AG04450 (cell line): ENCODE measurements at regions not wholly inside any gene's neighbourhood (a gene's known extent, or its start where the extent isn't known, plus 50 kb on each side); places are given as distances from the start of the nearest gene placed in this dataset.
"Not testable (repeated sequence)": the region's sequence is repeated elsewhere in the genome, so short reads cannot be mapped to it uniquely, and the experiment has no call there.

Experiments
- CTCF ChIA-PET: fragments of 300-600, 350-600 bp; formaldehyde crosslinking; extraction: SDS; loops from one replicate; lab custom pipeline; 2022; ENCODE audit warnings: antibody characterized with exemption, inconsistent platforms; lab: Charles Lee
- POLR2A ChIA-PET: fragments of 350-600 bp; formaldehyde crosslinking; extraction: SDS; loops from one replicate; lab custom pipeline; 2021; ENCODE audit warnings: antibody characterized with exemption, inconsistent platforms; lab: Yijun Ruan, JAX
- DNase-seq: peaks from one replicate; pipeline ENCODE4 v3.0.0-alpha.2; 2011; ENCODE audit warnings: low read depth, low spot score
- H3K27ac ChIP-seq: one replicate; pipeline ENCODE4 v1.5.1; 2012; ENCODE audit warnings: low read depth, low read length, control low read depth
- H3K27me3 ChIP-seq: one replicate; pipeline ENCODE4 v1.6.0; 2012; ENCODE audit warnings: low read length; ENCODE audit not compliant: control insufficient read depth, insufficient read depth
- H3K4me3 ChIP-seq: 2 replicates; pipeline ENCODE4 v1.5.1; 2011; ENCODE audit warnings: mild to moderate bottlenecking, low read depth, low read length, control low read depth
- H3K9me3 ChIP-seq: 2 replicates; pipeline ENCODE4 v1.5.1; 2012; ENCODE audit warnings: low read length; ENCODE audit not compliant: control insufficient read depth, insufficient read depth
- TF ChIP-seq, protein P1 (sequence below): IDR thresholded peaks from 2 replicates; pipeline ENCODE4 v1.5.1; 2011; ENCODE audit warnings: low read depth, low read length, control low read depth, inconsistent platforms

DNA sequence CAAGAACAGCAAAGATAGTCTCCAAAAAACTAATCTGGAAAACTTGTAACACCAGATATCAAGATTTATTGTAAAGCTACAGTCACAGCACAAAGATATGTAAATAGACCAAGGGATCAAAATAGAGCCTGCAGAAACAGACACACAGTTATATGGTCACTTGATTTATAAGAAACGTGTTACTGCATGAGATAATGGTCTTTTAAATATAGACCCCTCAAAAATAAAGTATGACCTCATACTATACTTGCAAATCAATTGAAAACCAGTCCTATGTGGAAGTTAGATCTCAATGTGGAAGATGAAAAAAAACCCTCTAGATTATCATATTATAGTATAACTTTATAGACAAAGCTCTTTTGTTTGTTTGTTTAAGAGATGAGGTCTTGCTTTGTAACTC is 247.3 kb upstream of the CNR1 start:
- POLR2A ChIA-PET: no interaction called here
- H3K27ac ChIP-seq: no peak overlapping the region
- TF ChIP-seq, protein P1, sequence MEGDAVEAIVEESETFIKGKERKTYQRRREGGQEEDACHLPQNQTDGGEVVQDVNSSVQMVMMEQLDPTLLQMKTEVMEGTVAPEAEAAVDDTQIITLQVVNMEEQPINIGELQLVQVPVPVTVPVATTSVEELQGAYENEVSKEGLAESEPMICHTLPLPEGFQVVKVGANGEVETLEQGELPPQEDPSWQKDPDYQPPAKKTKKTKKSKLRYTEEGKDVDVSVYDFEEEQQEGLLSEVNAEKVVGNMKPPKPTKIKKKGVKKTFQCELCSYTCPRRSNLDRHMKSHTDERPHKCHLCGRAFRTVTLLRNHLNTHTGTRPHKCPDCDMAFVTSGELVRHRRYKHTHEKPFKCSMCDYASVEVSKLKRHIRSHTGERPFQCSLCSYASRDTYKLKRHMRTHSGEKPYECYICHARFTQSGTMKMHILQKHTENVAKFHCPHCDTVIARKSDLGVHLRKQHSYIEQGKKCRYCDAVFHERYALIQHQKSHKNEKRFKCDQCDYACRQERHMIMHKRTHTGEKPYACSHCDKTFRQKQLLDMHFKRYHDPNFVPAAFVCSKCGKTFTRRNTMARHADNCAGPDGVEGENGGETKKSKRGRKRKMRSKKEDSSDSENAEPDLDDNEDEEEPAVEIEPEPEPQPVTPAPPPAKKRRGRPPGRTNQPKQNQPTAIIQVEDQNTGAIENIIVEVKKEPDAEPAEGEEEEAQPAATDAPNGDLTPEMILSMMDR: no peak

DNA sequence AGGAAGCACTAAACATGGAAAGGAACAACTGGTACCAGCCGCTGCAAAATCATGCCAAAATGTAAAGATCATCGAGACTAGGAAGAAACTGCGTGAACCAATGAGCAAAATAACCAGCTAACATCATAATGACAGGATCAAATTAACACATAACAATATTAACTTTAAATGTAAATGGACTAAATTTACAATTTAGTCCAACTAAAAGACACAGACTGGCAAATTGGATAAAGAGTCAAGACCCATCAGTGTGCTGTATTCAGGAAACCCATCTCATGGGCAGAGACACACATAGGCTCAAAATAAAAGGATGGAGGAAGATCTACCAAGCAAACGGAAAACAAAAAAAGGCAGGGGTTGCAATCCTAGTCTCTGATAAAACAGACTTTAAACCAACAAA is 242.2 kb upstream of the CNR1 start:
- H3K27me3 ChIP-seq, POLR2A ChIA-PET, CTCF ChIA-PET, DNase-seq, H3K27ac ChIP-seq, H3K9me3 ChIP-seq, H3K4me3 ChIP-seq: not testable (repeated sequence)

More for the DNA sequence above, 247.3 kb upstream of the CNR1 start:
- DNase-seq: no peak
- CTCF ChIA-PET: interaction anchor here (0.7 kb wide), 1 partner anchor 33 kb away, joined by 5 read pairs; no protein-coding TSS in a partner anchor
- H3K4me3 ChIP-seq: no peak overlapping the region
- H3K9me3 ChIP-seq: no peaks in the 10 kb centered on the region
- H3K27me3 ChIP-seq: no peaks in the 10 kb centered on the region

DNA sequence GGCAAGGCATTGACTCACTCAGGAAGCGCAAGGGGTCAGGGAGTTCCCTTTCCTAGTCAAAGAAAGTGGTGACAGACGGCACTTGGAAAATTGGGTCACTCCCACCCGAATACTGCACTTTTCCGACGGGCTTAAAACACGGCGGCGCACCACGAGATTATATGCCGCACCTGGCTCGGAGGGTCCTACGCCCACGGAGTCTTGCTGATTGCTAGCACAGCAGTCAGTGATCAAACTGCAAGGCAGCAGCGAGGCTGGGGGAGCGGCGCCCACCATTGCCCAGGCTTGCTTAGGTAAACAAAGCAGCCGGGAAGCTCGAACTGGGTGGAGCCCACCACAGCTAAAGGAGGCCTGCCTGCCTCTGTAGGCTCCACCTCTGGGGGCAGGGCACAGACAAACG is 240.5 kb upstream of the CNR1 start:
- H3K9me3 ChIP-seq, POLR2A ChIA-PET, H3K4me3 ChIP-seq, DNase-seq, CTCF ChIA-PET, H3K27me3 ChIP-seq, H3K27ac ChIP-seq: not testable (repeated sequence)

DNA sequence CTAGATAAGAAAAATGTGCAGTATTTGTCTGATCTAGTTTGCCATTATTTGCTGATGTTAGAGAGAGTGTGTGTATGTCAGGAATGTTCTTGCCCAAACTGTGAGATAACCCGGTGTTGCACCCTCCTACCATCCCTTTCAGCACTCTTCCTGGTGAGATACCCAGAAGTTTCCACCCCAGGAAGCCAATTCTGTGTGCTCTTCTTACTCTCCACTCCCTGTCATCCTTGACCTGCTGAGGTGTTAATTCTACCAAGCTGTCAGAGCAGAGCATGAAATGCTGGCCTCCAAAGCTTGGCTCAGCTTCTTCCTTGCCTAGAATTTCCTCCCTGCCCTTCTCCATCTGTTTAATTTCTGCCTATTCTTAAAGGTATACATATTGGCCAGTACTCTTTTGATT is 237.3 kb upstream of the CNR1 start:
- Histone ChIP-seq H3K27me3 (no peaks in the 10 kb centered on the region), H3K4me3 (no peak overlapping the region), H3K9me3 (peaks cover 3% of the 10 kb centered on the region; the same call in 1 of the 2 replicates), H3K27ac (no peak overlapping the region)
- TF ChIP-seq, protein P1: no peak
- DNase-seq: no peak
- POLR2A ChIA-PET: no interaction called here
- CTCF ChIA-PET: no interaction called here

DNA sequence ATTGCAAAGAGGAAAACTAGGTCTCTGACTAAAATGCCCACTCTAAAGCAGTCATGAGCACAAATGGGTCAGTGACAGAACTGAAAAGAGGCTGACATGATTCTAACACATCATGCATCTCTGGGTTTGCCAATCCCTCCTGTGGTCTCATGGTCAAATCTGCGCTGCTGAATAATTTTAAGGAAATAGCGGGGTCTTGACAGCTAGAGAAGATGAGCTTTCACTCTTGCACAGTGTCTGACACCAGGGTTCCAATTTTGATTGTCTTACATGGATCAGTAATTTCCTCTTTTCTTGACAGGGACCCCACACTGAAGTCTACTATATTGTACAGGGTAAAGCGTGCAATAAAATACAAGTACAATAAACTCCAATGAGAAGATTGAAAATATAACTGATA is 236.8 kb upstream of the CNR1 start:
- no peak for DNase-seq
- ChIA-PET CTCF (no interaction called here), POLR2A (no interaction called here)
- TF ChIP-seq, protein P1: no peak
- H3K9me3 ChIP-seq: peaks cover 3% of the 10 kb centered on the region; the same call in 1 of the 2 replicates
- no peak overlapping the region for H3K4me3 ChIP-seq
- no peaks in the 10 kb centered on the region for H3K27me3 ChIP-seq
- no peak overlapping the region for H3K27ac ChIP-seq

DNA sequence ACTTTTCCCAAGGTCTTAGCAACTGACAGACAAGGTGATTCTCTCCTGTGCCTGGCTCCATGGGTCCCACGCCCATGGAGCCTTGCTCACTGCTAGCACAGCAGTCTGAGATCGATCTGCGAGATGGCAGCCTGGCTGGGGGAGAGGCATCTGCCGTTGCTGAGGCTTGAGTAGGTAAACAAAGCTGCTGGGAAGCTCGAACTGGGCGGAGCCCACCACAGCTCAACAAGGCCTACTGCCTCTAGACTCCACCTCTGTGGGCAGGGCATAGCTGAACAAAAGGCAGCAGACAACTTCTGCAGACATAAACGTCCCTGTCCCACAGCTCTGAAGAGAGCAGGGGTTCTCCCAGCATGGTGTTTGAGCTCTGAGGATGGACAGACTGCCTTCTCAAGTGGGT is 224.9 kb upstream of the CNR1 start:
- H3K9me3 ChIP-seq, H3K27me3 ChIP-seq, CTCF ChIA-PET, DNase-seq, H3K27ac ChIP-seq, POLR2A ChIA-PET, H3K4me3 ChIP-seq: not testable (repeated sequence)

DNA sequence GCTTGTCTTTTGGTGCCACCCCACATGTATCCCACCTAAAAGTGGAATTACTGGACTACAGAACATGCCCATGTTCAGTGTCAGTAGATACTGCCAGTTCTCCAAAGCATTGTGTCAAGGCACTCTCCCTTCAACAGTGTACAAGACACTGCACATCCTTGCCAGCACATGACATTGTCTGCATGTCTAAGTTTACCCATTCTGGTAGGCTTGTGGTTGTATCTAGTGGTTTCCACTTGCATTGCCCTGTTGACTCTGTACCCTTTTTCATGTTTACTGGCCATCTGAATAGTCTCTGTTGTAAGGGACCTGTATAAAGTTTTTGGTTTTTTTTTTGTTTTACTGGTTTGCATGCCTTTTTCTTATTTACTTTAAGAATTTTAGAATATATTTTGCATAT is 222.4 kb upstream of the CNR1 start:
- TF ChIP-seq, protein P1: no peak
- no peak overlapping the region for H3K27ac ChIP-seq
- ChIA-PET POLR2A (no interaction called here), CTCF (no interaction called here)
- H3K27me3 ChIP-seq: no peaks in the 10 kb centered on the region
- no peak for DNase-seq
- H3K4me3 ChIP-seq: no peak overlapping the region
- H3K9me3 ChIP-seq: peaks cover 4% of the 10 kb centered on the region; the same call in 1 of the 2 replicates
